HG02938 (cell line): ENCODE measurements at regions not wholly inside any gene's neighbourhood (a gene's known extent, or its start where the extent isn't known, plus 50 kb on each side); places are given as distances from the start of the nearest gene placed in this dataset.
A peak's percentile ranks its signal among the peaks of the same experiment; 100 is the strongest.
"Not testable (repeated sequence)": the region's sequence is repeated elsewhere in the genome, so short reads cannot be mapped to it uniquely, and the experiment has no call there.

ENCODE experiments used
- ATAC-seq: cut with Tn5 transposase; IDR thresholded peaks from one replicate; pipeline ENCODE4 v1.9.1; 2021; ENCODE audit warnings: mild to moderate bottlenecking, moderate library complexity; ENCODE audit not compliant: unreplicated experiment

DNA sequence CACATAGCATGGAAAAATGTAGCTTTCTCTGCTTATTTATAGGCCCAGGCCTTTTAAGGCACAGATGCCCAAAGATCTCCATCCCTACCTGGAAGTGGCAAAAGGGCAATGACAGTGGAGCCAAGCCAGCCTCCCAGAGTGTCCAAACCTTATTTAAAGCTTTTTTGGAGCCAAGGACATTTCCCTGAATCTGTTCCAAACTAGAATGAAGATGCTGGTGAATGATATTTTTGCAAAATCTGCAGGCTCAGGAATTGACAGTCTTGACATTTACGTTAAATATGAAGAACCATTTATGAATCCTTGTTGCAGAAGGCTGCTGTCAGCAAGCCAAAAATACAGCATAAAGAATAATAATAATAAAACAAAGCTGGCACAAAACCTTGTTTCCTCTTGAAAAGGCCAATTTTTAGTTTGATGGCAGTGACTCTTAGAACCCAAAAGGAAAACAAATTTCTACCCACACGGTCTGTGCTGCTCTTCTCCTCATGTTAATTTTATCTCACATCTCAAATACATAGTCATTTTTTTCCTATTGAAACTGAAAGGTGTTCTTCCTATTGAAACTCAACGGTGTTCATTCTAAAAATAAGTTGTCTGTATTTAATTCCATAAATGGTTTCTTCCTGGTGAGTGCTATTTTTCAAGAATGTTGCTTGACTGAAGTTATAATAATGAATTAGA lies 206.3 kb upstream of the TBL1X start:
- no peak for ATAC-seq

DNA sequence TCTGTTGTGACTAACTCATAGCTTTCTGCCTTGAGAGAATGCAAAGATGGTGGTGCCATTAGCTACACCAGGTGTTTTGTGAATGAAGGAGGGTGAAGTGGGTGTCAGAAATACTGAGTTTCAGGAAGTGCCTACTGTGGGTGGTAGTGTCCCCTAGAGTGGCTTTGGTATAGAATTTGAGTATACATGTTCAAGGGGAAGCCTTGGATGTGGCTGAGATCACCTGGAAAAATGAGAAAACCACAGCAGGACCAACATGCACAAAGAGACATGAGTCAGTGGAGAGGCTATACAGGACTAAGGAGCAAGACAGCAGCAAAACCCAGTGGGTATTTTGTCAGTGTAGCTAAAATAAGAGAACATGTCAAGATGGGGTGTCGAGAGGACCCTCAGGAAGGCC lies 204.3 kb upstream of the TBL1X start:
- no peak for ATAC-seq

GRCh38 chrX:9267415-9267814 lies 197.4 kb upstream of the TBL1X start:
- ATAC-seq: no peak

DNA sequence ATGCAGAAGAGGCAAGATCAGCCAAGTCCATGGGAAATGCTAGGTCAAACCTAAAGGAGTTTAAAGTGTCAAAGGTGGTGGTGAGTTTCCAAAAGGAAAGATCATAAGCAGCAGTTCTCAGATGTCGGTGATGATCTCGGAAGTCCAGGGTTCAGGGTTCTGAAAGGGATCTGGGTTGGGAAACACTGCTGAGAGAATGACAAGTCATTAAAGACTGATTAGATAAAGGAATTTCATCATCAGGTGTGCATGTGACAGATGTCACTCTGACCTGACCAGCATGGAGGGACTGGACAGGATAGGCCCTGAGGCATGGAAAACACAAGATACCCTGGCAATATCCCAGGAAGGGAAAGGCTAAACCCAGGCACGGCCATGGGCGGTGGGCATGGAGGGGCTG lies 195.7 kb upstream of the TBL1X start:
- no peak for ATAC-seq

DNA sequence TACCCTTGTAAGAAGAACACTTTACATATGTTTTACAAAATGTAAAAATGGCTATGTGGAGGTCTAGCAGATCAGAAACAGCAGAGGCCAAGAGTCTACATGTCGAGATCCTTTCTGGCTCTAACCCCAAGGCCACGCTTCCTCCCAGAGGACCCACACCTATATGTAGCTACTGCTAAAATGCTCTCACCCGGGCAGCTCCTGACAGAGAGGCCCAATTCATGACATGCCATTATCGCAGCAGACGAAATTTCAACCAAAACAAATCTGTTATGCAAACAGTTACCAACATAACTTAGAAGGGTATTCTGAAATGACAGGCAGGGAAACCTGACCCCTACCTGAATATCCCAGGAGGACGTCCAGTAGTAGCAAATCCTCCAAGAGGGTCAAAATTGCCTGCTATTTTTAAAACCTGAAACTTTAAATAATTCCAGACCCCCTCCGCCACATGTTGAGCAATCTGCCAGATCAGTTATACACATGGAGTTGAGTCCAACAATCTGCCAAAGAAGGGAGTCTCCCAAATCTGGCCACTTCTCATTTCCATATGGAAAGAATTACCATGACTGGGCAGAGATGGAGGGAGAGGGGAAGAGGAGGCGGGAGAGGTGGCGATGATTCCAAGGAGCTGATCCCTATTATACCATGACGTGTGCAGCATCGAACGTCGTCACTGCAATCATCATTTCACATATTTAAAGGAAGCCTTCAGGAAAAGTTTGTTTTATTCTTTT lies 192.9 kb upstream of the TBL1X start:
- no peak for ATAC-seq

GRCh38 chrX:9273744-9274143 lies 191.1 kb upstream of the TBL1X start:
- no peak for ATAC-seq

DNA sequence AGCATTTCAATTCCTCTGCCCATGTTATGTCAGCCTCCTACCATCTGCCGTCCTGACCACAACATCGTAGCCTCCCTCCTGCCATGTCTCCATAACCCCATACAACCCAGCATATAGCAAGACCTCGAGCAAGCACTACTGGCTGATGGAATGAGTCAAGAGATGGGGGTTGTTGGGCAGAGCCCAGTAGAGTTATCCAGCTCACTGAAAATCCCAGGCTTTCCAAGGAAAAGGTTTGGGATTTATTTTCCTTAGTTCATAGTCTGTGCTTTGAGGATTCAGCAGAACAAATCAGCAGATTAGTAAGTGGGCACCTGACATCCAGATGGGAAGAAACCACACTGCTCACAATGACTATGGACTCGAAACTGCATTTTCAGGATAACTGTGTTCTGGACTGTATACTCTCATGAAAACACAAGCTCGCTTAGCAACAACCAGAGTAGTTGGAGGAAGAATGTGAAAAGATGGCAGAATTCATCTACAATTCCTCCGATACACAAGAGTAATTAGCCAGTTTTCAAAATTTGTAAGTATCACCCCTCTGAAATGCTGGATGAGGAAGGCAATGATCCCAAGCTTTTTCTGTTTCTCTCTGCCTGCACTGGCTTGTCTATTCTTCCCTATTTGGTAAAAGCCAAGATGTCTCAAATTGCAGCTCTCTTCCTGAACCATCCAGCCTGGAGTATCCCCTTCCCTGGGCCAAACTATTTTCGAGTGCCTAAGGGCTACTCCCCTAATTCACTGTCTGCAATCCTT lies 186.2 kb upstream of the TBL1X start:
- no peak for ATAC-seq

GRCh38 chrX:9279234-9279544 lies 185.7 kb upstream of the TBL1X start:
- no peak for ATAC-seq

DNA sequence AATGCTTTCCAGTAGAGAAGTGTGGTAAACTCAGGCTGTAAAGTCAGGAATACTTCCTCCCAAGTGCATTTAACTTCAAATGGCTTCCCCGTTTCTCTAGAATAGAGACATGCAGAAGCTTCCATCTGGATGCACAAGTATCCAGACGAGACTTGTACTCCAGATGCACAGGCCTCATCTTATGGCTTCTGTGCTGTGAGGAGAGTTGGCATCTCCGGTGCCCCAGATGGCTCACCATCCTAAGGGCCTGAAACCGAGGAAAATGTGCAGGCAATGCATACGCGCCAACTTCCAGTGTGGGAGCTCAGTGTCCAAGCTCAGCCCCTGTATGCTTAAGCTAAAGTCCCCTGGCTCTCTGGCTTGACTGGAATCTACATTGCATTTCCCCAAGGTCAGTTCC lies 184.0 kb upstream of the TBL1X start:
- ATAC-seq: no peak

GRCh38 chrX:9282325-9282724 lies 182.5 kb upstream of the TBL1X start:
- no peak for ATAC-seq

- ATAC-seq: peak; percentile 58
Measured at GRCh38 chrX:9285342-9285771, 179.5 kb upstream of the TBL1X start.

DNA sequence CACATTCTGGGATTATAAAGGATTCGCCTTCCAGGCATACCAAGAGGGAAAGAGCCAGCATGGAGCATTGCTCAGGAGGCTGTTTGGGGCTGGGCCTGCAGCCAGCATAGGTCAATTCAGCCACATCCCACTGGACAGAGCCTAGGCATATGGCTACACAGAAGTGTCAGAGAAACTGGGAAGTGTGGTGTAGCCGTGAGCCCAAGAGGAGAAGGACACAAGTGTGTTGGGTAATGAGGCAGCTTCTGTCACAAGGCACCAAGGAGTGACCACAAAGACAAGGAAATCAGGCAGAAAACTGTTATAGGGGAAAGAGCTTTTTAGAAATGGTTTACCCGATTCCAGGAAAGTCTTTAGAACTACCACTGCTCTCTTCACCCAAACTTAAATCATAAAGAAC lies 178.6 kb upstream of the TBL1X start:
- no peak for ATAC-seq

DNA sequence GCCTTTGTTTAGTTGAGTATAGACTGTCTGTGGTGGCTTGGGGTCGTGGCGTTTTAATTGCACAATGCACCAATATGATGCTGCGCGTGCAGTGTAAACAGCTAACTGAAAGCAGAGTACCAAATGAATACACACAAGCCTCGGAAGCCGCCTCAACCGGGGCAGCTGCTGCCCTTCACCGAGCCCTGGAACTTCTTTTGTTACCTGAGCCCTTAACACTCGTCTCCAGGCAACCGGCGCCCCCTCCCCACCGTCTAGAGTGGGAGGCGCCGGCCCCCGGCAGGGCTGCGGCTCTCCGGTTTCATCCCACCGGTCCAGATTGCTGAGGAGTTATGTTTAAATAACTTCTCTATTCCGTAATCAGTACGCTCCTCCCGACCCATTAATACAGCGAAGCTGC lies 173.2 kb upstream of the TBL1X start:
- no peak for ATAC-seq

- ATAC-seq: no peak
Measured at GRCh38 chrX:9293051-9293496, 171.8 kb upstream of the TBL1X start.

DNA sequence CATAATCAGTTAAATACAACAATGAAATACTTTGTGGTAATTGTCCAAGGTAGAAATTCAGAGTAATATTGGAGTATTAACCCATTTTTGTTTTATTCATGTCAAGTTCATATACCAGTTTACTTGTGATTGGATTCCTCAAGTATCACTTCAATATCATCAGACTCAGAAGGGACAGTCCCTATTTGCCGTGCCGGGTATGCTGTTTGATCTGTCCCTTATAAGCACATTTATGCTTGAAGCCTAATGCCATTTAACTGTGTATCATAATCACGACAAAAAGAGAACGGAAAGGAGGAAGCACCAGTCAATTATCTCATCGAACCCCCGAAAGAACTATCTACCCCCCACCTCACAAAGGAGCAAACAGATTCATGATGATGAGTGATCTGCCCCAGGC lies 171.0 kb upstream of the TBL1X start:
- ATAC-seq: no peak

- no peak for ATAC-seq
Measured at GRCh38 chrX:9295551-9295950, 169.3 kb upstream of the TBL1X start.

DNA sequence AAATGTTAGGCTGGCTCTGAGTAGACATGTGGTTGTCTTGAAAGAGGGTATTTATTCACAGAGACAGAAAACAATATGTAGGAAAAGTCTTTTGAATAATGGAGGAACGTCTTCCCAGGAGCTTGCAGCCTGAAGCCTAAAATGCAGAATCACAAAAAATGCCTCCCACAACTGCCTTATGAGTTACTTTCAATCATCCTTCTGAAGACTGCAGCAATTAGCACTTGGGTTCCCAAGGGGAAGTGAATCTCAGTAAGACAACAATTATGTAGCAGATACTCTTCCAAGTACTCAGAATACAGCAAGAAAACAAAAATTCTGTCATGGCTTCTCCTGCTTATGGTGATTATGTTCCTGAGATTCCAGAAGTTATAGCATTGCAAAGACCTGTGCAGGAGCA lies 166.6 kb upstream of the TBL1X start:
- no peak for ATAC-seq

DNA sequence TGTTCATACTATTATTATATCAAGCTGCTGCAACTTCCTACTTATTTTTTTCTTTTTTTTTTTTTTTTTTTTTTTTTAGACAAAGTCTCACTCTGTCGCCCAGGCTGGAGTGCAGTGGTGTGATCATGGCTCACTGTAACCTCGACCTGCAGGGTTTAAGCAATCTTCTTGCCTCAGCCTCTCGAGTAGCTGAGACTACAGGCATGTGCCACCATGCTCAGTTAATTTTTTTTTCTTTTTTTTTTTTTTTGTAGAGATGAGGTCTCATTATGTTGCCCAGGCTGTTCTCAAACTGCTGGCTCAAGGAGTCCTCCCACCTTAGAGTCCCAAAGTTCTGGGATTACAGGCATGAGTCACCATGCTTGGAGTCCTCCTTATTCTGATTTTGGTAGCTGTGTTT lies 165.2 kb upstream of the TBL1X start:
- ATAC-seq: not testable (repeated sequence)

DNA sequence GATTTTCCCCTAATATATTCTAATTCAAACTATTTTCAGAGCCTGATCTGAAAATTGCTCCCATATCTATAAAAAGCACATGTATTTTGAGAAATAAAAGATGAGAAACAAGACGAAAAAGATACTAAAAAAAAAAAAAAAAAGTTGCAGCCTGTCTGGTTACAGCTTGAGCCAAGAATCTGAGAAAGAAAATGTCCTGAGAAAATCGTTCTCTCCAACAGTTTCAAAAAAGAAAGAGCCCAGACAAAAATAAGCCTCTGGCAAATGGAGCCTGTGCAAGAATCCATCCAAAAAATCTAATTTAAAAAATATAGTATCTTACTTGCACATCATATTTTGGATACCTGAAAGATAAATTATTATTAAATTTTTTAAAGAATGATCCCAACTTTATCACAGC lies 163.0 kb upstream of the TBL1X start:
- no peak for ATAC-seq

GRCh38 chrX:9302381-9302780 lies 162.5 kb upstream of the TBL1X start:
- ATAC-seq: no peak

DNA sequence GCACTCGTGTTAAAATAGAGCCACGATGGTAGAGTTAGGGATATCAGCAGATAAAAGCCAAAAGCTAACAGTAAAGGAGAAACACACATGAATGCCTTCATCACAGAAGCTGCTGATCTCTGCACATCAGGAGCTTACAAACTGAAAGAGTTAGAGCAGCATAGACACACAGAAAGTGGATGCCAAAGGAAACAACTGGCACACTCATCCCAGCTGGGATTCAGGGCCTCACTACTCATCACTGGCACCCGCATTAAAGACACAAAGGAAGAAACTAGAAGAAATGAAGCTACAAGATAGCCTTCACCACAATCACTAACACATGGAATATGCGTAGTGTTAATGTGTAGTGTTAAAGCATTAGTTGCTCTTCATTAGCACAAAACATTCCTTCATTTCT lies 156.4 kb upstream of the TBL1X start:
- no peak for ATAC-seq

DNA sequence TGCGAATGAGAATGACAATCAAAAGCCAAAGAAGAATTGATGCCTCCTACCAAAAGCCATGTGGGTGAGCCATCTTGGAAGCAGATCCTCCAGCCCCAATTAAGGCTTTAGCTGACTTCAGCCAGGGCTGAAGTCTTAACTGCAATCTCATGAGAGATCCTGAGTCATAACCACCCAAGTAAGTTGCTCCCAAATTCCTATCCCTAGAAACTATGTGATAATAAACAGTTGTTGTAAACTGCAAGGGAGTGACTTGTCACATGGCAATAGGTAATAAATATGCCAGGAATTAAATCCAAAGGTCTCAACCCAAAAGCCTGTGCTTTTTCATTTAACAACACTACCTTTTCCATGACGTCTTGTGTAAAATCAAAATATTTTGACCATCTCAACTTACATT lies 154.2 kb upstream of the TBL1X start:
- ATAC-seq: no peak
